GM12872 (cell line): ENCODE measurements at regions not wholly inside any gene's neighbourhood (a gene's known extent, or its start where the extent isn't known, plus 50 kb on each side); places are given as distances from the start of the nearest gene placed in this dataset.

ENCODE experiments used
- CTCF ChIP-seq: IDR thresholded peaks from 3 replicates; pipeline ENCODE4 v1.5.1; 2011; ENCODE audit warnings: low read depth, mild to moderate bottlenecking, low read length, moderate library complexity; ENCODE audit not compliant: insufficient read depth

- no peak for TF ChIP-seq CTCF
Measured at GRCh38 chr16:48930951-48931553, 321.1 kb upstream of the N4BP1 start.

- TF ChIP-seq CTCF: no peak
Measured at GRCh38 chr16:48919791-48920190, 309.8 kb upstream of the N4BP1 start.

- TF ChIP-seq CTCF: no peak
Measured at GRCh38 chr16:48918520-48919258, 308.7 kb upstream of the N4BP1 start.

GRCh38 chr16:48916566-48916965 is 306.6 kb upstream of the N4BP1 start:
- TF ChIP-seq CTCF: no peak

- no peak for TF ChIP-seq CTCF
Measured at GRCh38 chr16:48914070-48914469, 304.1 kb upstream of the N4BP1 start.

- no peak for TF ChIP-seq CTCF
Measured at GRCh38 chr16:48913384-48913783, 303.4 kb upstream of the N4BP1 start.

GRCh38 chr16:48912360-48912759 is 302.4 kb upstream of the N4BP1 start:
- TF ChIP-seq CTCF: no peak
